Ishikawa (cell line): ENCODE measurements at regions not wholly inside any gene's neighbourhood (a gene's known extent, or its start where the extent isn't known, plus 50 kb on each side); places are given as distances from the start of the nearest gene placed in this dataset.

Experiments
- CEBPB ChIP-seq: IDR thresholded peaks from 2 replicates; pipeline ENCODE4 v1.6.1; 2012
- EP300 ChIP-seq: IDR thresholded peaks from 2 replicates; pipeline ENCODE4 v1.6.1; 2012; ENCODE audit warnings: borderline replicate concordance
- FOXM1 ChIP-seq: IDR thresholded peaks from 2 replicates; pipeline ENCODE4 v1.6.1; 2012; ENCODE audit warnings: low read depth, borderline replicate concordance
- NFIC ChIP-seq: IDR thresholded peaks from 2 replicates; pipeline ENCODE4 v1.6.1; 2012
- RAD21 ChIP-seq: IDR thresholded peaks from 2 replicates; pipeline ENCODE4 v1.6.1; 2012; ENCODE audit warnings: low read depth
- TAF1 ChIP-seq: IDR thresholded peaks from 2 replicates; pipeline ENCODE4 v1.6.1; 2012; ENCODE audit warnings: low read depth, mild to moderate bottlenecking
- ZBTB7A ChIP-seq: IDR thresholded peaks from 2 replicates; pipeline ENCODE4 v1.6.1; 2012; ENCODE audit warnings: low read depth
- TF ChIP-seq, protein P1 (sequence below): IDR thresholded peaks from 2 replicates; pipeline ENCODE4 v1.6.1; 2012

DNA sequence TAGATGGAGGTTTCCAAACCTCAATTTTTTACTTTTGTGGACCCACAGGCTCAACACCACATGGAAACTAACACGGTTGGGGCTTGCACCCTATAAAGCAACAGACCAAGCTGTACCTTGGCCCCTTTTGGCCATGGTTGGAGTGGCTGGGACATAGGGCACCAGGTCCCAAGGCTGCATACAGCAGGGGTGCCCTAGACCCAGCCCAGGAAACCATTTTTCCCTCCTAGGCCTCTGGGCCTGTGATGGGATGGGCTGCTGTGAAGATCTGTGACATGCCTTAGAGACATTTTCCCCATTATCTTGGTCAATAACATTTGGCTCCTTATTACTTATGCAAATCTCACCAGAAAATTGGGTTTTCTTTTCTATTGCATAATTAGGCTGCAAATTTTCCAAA is 337.0 kb upstream of the CADM2 start:
- TF ChIP-seq TAF1 (no peak), FOXM1 (no peak), CEBPB (no peak), NFIC (no peak), RAD21 (no peak), EP300 (no peak), ZBTB7A (no peak)
- TF ChIP-seq, protein P1, sequence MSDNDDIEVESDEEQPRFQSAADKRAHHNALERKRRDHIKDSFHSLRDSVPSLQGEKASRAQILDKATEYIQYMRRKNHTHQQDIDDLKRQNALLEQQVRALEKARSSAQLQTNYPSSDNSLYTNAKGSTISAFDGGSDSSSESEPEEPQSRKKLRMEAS = no peak
